Urothelium cell line (cell line): ENCODE measurements at regions not wholly inside any gene's neighbourhood (a gene's known extent, or its start where the extent isn't known, plus 50 kb on each side); places are given as distances from the start of the nearest gene placed in this dataset.

Experiments used
- DNase-seq: peaks from one replicate; pipeline ENCODE4 v3.0.0; 2011; ENCODE audit warnings: low spot score, mixed read lengths
- FAIRE-seq: peaks from 2 replicates; lab custom pipeline; 2011; peaks lifted over from hg19 to GRCh38; lab: Jason Lieb, UNC

DNA sequence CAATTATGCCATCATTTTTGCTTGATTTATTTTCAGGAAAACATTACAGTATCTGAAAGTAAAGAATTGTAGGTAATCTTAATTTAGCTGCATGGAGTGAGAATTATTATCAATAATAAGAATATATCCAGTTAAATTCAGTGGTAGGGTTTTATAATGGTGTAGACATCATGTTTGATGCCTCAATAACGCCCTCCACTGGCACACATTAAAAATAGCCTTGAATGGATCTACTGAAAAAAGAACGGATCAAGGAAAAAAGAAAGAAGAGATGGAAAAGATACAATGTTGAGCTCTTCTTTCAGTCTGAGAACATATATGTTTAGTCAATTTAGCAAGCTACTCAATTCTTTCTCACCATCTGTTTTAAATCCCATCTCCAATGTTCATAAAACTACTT lies 319.2 kb downstream of the CDC14C start:
- no peak for FAIRE-seq
- no peak for DNase-seq

DNA sequence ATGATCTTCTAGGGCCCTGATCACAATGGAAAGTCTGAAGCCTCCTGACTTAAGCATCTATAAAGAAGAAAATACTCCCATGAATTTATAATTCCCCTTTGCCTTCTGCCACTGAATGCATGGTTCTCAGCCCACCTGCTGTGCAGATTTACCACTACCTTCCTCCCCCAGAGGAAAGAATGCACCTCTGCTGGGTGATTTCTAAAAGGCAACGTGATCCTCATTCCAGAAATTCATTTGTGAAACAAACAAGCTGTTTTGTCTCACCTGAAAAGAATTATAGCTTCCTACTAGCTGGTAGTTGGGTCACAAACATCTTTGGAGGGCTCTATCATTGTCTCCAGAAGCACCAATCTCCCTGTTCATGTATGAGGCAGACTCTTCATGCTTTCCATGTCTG lies 320.2 kb downstream of the CDC14C start:
- DNase-seq (no peak), FAIRE-seq (no peak)

DNA sequence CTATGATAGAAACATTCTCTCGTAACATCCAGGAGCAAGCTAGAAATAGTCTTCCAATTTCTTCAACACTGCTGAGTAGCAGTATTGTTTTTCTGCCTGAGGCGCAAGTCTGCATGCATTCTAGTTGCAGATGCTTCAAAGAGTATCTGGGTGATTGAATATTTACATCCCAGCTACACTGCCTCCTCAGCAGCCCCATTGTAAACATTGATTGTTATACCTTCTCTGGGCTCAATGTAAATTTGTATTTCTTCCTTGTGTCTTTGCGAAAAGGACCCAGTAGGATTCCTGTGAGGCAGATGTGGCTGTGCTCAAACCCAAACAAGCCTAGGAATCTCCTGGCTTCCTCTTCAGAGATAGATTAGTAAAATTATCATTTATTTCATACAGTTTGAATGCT lies 320.7 kb downstream of the CDC14C start:
- DNase-seq (no peak), FAIRE-seq (no peak)

DNA sequence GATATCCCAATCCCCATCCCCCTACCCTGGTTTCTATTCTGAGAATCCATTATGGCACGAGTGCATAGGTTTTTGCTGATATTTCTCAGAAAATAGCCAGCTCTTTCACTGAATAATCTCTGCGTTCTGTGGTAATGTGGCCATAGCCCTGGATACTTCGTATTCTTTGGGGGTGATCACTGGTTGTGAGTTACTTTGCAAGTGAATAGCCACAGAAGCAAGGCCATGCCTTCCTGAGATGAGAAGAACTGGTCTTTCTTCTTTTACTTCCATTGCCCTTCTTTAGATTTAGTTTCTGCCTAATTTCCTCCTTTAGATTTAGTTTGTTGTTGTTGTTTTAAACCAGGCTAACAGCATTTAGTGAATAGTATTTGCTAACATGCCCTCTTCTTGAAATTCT lies 323.4 kb downstream of the CDC14C start:
- no peak for DNase-seq
- FAIRE-seq = no peak

DNA sequence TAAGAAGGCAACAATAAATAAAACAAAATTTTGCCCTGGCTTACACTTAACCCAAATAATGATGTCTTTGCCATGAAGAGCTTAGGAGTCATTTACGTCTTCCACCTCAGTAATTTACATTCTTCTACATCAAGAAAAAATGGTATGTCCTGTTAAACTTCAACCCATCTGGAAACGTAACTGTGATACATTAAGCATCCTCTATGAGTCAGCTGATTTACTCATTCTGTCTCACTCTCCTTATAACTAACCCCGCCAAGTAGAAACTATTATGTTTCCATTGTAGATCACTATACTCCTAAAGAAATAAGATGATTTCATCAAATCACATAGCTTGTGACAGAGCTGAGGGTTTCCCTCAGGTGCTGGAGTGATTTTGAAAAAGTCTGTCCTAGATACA lies 330.7 kb downstream of the CDC14C start:
- no peak for DNase-seq
- FAIRE-seq = no peak

DNA sequence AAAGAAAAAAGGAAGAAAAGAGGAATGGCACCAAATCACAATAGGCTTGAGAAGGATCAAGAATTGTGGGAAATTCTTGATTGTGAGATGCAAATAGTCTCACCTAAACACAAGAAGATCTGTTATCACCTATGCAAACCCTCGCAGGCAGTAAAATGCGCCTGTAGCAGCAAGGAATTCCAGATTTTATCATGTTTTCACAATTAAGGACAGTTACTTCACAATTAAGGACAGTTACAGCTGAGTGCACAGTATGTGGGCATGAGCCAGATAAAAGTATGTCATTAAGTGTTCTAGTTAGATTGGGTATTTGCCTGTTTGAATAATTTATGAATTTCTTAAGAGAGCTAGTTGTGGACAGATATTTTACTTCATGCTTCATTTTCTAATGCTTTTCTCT lies 336.2 kb downstream of the CDC14C start:
- no peak for FAIRE-seq
- DNase-seq = no peak

DNA sequence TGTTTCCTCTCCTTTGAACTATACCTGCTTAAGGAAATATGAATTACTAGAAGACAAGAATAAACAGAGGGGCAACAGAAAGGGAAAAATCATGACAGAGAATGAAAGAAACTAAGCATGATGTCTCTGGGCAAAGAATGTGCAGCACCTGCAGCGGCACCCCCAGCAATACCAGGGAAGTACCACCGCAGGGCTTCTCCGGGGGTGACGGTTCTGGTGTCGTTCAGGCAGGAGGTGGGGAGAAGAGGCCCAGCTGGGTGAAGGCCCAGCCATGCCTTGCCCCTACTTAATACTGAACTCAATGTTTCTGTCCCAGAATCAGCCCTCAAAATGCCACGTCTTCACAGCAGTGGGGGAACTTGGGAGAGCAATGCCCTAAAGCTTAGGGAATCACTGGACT lies 337.6 kb downstream of the CDC14C start:
- DNase-seq (no peak), FAIRE-seq (no peak)

DNA sequence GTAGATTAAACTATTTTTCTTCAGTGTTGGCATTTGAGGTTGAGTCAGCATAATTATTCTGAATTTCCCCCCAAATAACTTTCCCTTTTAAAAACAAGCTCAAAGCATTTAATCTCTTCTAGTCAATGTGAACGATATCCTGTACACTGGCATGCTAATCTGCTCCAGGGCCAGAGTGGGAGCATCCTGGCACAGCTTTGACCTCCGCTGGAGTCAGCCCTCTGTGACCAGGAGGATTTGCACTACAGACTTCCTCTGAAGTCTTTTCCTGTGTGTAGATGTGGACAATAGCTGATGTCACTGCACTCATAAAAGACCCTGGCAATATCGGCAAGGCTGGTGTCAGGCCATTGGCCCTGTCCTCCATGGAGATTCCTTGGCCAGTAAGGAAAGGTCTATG lies 340.2 kb downstream of the CDC14C start:
- FAIRE-seq = no peak
- DNase-seq = no peak

DNA sequence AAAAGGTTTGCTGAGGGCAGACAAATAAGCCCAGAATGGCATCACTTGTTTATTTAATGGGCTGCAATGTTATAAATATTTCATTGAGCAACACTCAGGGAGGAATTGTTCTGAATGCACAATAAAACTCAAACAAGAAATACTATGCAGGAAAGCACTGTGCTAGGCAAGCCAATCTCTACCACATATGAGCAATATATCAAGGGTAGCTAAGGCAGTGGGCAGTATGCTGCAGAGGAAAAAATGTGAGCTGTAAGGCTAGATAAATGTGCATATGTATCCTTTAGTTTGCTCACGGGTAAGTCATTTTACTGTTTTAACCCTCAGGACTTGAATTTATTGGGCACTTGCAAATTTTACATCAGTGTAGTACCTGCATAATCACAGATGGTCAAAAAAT lies 349.6 kb downstream of the CDC14C start:
- FAIRE-seq (peak; percentile 91), DNase-seq (no peak)

DNA sequence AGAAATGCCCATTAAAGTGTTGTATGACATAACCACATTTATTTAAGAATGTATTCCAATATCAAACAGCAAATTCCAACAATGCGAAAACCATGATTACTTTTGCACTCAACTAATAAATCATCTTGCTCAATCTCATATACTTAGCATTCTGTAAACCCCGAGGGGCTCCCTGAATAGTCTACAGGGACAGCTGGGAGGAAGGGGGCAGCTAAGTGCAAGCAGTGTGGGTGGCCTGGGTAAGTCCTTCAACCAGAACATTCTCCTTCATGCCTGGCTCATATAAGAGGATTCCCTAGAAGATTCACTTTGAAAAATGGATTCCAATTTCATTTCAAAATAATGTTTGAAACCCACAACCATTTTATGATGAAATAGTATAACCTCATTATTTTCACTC lies 355.5 kb downstream of the CDC14C start:
- FAIRE-seq = no peak

DNA sequence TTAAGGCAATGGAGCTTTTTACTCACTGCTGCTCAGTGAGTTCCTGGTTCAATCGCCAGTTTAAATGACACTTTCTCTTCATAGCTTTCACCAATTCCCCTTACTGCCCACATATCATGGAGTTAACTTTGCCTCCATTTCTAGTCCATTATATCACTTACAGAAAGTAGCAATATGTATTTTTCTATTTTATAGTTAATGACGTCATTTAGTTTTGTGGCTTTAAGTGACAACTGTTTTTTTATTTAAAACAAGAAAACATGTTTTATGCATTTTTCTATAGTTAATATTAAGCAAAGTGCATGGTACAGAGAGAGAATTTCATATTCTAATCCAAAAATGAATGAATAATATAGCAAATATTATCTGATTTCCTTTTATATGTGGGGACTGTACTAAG lies 363.3 kb downstream of the CDC14C start:
- DNase-seq (no peak), FAIRE-seq (no peak)

More for the DNA sequence above, 355.5 kb downstream of the CDC14C start:
- no peak for DNase-seq

DNA sequence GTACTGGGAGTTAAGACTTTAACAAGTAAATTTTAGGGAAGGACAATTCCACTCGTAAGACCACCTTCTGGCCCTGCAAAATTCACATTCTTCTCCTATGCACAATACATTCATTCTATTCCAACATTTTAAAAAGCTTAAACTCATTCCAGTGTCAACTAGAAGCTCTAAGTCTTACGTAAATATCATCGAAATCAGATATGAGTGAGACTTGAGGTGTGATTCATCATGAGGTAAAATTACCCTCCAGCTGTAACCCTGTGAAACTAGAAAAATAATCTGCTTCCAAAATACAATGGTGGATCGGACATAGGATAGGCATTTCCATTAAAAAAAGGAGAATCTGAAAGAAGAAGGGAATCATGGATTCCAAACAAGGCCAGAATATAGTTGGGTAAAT lies 370.3 kb downstream of the CDC14C start:
- DNase-seq = no peak

DNA sequence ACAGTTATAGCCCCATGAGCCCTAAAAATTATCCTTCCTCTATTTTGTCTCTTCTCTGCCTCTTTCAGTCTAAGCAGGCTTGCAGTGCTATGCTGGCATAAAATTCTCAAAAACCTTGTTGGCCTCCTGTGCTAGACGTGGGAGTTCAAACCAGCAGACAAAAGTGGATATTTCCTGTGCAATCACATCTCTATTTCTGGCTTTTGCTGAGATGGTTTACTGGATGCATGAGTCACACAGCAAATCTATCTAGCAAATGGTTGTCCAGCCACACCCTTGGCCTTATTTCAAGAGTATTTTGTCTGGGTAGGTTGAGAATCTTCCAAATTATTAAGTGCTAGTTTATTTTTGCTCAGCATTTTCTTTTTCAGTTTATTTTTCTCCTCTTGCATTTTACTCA lies 370.8 kb downstream of the CDC14C start:
- FAIRE-seq = peak; percentile 23
- DNase-seq = peak; percentile 69

More for the DNA sequence above, 370.3 kb downstream of the CDC14C start:
- FAIRE-seq = no peak

DNA sequence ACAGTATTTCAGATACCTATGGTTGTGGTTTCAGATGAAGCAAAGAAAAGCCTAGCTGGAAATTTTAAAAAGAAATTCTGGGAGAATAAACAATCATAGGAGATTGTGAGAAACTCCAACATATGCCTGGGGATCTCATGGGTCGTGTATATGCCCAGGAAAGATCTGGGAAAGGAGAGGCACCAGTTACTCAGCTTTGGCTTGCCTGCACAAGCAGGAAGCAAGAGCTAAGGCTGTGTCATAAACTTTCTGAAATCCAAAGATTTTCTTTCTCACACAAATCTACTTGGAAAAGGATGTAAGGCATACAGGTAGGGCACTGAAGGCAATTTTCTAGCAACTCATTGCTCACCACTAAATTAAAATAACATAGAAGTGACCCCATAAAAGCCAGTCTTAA lies 373.6 kb downstream of the CDC14C start:
- DNase-seq (no peak), FAIRE-seq (no peak)

DNA sequence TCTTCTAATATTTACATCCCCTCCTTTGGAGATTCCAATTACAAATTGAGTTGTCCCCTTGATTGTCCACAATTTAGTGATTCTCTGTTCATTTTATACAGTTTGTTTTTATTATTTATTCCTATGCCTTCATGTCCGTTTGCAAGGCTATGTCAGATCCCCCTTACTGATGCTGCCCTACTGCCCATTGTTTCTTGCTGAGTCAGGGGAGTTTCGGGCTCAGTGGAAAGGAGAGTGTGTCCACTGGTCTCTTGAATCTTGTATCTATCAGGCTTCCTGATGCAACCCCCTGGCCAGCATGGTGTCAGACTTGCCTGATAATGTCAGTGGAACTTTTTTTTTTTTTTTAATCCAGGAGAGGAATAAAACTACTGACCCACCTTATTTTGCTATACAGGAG lies 384.4 kb downstream of the CDC14C start:
- no peak for FAIRE-seq
- no peak for DNase-seq

DNA sequence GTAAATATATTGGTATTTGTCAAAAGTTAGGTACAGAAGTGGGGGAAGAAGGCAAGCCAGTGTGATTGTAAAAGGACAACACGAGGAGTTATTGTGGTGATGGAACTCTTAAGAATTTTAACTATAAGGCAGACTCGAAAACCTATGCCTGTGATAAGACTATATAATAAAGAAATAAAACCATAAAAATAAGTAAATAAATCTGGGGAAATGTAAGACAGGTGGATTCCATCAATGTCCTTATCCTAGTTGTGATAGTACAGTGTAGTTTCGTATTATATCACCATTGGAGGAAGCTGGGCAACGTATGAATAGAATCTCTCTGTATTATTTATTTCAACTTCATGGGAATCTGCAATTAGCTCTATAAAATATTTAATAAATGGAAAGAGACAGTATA lies 395.7 kb downstream of the CDC14C start:
- FAIRE-seq = no peak
- no peak for DNase-seq

DNA sequence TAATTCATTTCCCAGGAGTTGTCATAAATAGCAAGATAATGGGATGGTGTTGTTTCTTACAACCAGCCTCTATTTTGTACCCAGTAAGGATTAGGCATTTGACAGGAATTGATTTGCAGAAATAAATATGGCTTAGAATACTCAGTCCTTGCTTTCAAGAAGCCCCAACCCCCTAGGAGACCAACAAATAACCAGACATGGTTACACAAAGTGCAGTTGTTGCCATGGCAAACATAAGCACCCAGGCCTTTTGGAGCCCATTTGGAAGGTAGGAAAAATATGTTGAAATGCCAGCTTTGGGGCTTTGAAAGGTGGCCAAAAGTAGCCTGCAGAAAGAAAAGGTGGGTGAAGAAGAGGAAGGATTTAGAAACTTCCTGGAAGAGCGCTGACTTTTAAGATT lies 397.5 kb downstream of the CDC14C start:
- DNase-seq = no peak
- FAIRE-seq = peak; percentile 42

DNA sequence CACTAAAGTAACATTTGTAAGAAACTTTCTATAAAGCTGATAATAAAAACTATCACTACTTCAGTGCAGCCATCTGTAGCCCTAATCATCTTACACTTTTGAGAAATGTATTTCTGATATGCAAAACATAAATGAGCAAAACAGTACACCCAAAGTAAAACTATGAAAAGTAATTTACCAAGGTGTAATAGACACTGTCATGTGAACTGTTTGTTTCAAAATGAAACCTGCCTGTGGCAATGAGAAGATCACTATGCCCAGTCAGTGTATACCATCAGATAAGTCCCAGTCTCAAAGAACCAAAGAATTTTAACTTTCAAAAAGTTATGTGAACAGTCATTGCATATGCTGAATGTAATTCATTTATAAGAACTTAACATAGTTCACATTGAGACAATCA lies 398.1 kb downstream of the CDC14C start:
- no peak for FAIRE-seq

DNA sequence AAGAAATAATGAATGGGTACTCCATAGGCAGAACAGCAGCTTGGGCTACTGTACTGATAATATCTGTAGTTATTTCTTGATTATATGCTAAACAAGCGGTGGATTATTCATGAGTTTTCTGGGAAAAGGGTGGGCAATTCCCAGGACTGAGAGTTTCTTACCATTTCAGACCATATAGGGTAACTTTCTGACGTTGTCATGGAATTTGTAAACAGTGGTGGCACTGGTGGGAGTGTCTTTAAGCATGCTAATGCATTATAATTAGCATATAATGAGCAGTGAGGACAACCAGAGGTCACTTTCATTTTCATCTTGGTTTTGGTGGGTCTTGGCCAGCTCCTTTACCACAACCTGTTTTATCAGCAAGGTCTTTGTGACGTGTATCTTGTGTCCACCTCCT lies 399.7 kb downstream of the CDC14C start:
- no peak for FAIRE-seq
- DNase-seq = no peak

More for the DNA sequence above, 398.1 kb downstream of the CDC14C start:
- DNase-seq = no peak

DNA sequence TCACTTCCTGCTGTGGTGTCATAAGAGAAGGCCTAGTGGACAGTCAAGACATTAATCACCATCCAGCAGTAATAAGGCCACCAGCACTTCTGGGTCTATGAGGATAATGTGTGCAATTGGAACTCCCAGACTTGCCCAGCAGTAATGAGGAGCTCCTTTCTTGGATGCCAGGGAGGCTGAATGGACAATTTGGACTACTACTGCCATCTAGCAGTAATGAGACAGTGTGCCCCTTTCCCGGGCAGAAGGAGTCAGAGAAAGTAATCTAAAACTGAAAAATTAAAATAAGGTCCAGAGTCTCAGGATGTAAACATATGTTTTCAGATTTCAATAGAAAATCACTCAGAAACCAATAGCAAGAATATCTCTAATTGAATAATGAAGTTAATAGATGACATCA lies 400.4 kb downstream of the CDC14C start:
- FAIRE-seq = peak; percentile 9

DNA sequence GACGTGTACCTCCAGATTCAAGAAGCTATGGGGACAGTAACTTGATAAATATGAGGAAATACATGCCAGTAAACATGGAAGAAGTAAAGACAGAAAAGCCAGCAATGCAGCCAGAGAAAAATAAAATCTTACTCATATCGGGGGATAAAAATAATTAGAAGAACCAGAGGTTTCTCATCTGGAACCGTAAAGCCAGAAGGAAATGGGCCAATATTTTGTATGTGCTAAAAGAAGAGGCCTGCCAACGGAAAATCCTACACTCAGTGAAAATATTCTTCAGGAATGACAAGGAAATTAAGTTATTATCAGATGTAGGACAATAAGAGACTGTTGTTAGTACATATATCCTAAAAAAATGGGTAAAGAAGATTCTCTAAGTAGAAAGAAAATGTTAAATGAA lies 401.2 kb downstream of the CDC14C start:
- no peak for FAIRE-seq

More for the DNA sequence above, 400.4 kb downstream of the CDC14C start:
- DNase-seq = peak; percentile 29

DNA sequence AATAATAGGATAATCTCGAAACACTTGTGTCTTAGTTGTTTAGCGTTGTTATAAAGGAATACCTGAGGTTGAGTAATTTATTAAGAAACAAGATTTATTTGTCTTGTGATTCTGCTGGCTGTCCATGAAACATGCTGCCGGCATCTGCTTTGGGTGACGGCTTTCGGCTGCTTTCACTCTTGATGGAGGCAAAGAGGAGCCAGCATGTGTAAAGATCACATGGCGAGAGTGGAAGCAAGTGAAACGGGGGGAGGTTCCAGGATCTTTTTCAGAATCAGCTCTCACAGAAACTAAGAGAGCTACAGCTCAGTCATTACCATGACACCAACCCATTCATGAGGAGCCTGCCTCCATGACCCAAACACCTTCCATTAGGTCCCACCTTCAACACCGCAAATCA lies 402.8 kb downstream of the CDC14C start:
- FAIRE-seq (no peak), DNase-seq (no peak)

More for the DNA sequence above, 401.2 kb downstream of the CDC14C start:
- no peak for DNase-seq

DNA sequence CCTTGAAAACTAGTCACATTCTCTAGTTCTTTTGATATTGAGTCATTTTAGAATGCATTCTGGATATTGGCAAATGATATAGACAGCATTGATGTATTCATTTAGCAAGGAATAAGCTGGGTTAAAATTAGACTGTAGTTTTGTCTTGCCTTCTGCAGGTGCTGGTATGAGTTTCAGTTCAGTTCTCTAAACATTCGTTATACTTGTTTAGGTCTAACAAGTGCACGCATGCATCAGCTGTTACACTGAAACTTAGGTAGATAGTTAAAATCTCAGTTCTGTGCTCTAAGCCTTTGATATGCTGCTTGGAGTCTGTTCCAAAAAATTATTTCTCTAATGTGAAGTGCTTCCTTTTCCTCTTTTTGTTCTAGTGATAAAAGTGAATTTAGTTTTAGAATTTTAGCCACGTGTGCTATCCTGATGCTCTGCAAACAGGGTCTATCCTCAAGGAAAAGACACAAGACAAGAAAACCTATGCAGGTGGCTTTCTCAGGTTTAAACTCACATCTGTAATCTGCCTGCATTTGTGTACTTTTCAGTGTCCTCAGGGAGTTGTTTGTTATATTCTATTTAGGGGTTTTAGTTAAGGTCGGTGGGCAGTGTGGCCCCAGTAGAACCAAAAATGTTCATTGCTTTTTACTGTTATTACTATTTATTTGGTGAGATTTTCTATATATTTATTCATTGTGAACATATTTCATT lies 409.0 kb downstream of the CDC14C start:
- FAIRE-seq (no peak), DNase-seq (no peak)
